Heart left ventricle (tissue), 16 donors: ENCODE measurements at regions not wholly inside any gene's neighbourhood (a gene's known extent, or its start where the extent isn't known, plus 50 kb on each side); places are given as distances from the start of the nearest gene placed in this dataset.

Experiments
- ATAC-seq, 4 donors: fragments of 200-7000 bp; cut with Tn5 transposase; one replicate each; pipeline ENCODE4 v1.9.1; 2020 to 2022; ENCODE audit warnings: moderate library complexity in 4 of 4, mild to moderate bottlenecking in 3 of 4, moderate number of reproducible peaks in 1 of 4
- DNase-seq, 5 donors: peaks; one replicate each; pipeline ENCODE4 v3.0.0-alpha.2; 2020
- H3K27ac ChIP-seq, 12 donors: fragments of 200-600 bp; sonication (generic) in 4 of 12; one replicate each; pipeline versions ENCODE4 v1.5.0 to v1.8.0; 2016 to 2022; ENCODE audit warnings: mild to moderate bottlenecking in 2 of 12
- H3K27me3 ChIP-seq, 9 donors: fragments of 200-600 bp; sonication (generic) in 2 of 9; one replicate each; pipeline versions ENCODE4 v1.5.1 to v1.8.0; 2016 to 2022; ENCODE audit warnings: mild to moderate bottlenecking in 3 of 9
- H3K36me3 ChIP-seq, 9 donors: fragments of 200-600 bp; sonication (generic) in 2 of 9; one replicate each; pipeline versions ENCODE4 v1.5.0 to v1.8.0; 2018 to 2022; ENCODE audit warnings: mild to moderate bottlenecking in 2 of 9
- H3K4me1 ChIP-seq, 12 donors: fragments of 200-600 bp; sonication (generic) in 4 of 12; one replicate each; pipeline versions ENCODE4 v1.5.0 to v1.8.0; 2016 to 2022; ENCODE audit warnings: mild to moderate bottlenecking in 3 of 12
- H3K4me3 ChIP-seq, 12 donors: fragments of 200-600 bp; sonication (generic) in 4 of 12; one replicate each; pipeline versions ENCODE4 v1.5.0 to v1.8.0; 2017 to 2022; ENCODE audit warnings: mild to moderate bottlenecking in 9 of 12, moderate library complexity in 4 of 12
- H3K9me3 ChIP-seq, 12 donors: fragments of 200-600 bp; sonication (generic) in 4 of 12; one replicate each; pipeline versions ENCODE4 v1.5.0 to v1.8.0; 2016 to 2022; ENCODE audit warnings: mild to moderate bottlenecking in 1 of 12
- CTCF ChIP-seq, 12 donors: fragments of 200-600 bp; sonication (generic) in 4 of 12; IDR thresholded peaks; one replicate each; pipeline versions ENCODE4 v1.5.0 to v1.8.0; 2018 to 2022; ENCODE audit warnings: antibody characterized with exemption in 12 of 12, mild to moderate bottlenecking in 5 of 12
- POLR2A ChIP-seq, 2 donors: fragments of 450-650 bp; IDR thresholded peaks; one replicate each; pipeline ENCODE4 v1.6.1; 2017; ENCODE audit warnings: antibody characterized with exemption in 2 of 2, mild to moderate bottlenecking in 2 of 2, moderate library complexity in 2 of 2
- WGBS, 4 donors: extraction: QIAGEN DNeasy Blood & Tissue Kit in 2 of 4; methylation state at CpG; one replicate each; pipeline versions ENCODE4 v1.1.5 to v1.1.7; 2013 to 2018; 5-methylcytosine and 5-hydroxymethylcytosine counted together
- intact Hi-C, 10 donors: fragments of 100-400 bp; cut with DNase I; formaldehyde crosslinking; loops; one replicate each; pipeline versions ENCODE4 v1.11.1 to v1.14.2; 2022
- donor health status: ischemic (EF 13 %, LVEDD 7.1; RV severe dilation, severe dysfunction).
- donor health status: healthy with polysubstance abuse.
- donor health status: DM: no; HTN: yes; CAD: no.
- donor health status: DM: no; HTN: no; CAD: no.
- donor health status: ischemic (EF 25% LVEDD 6.9; RV normal size, moderate dysfunction).
- donor health status: ischemic (EF 25% LVEDD 5.7; RV mildly dilated, moderate dysfunction).
- donor health status: healthy.
- donor health status: DM: yes; HTN: yes; CAD: no.
- donor health status: ischemic (EF 35%, LVEDD 5.7; RV mildly dilated, moderate dysfunction).
- donor health status: nonischemic (EF 11% LVEDD 7.7; RV severe dilation, severe dysfunction).
- donor health status: DM: yes; HTN: yes; CAD: no.
- donor health status: PGD.
- donor health status: ischemic (EF 29% LVEDD 5.4; RV normal size, mild dysfunction).
- donor health status: nonischemic (EF 23%, LVEDD 6.1; RV moderate dilation, normal function).

GRCh38 chr3:20648921-20649381, 462.9 kb upstream of the SGO1 start:
- H3K4me1 ChIP-seq, result peaks cover 0 to 14% (median 1%) of the 10 kb centered on the region in 12 donors
- peaks cover 0 to 11% (median 0%) of the 10 kb centered on the region in 12 donors for H3K9me3 ChIP-seq
- H3K4me3 ChIP-seq, result no peak overlapping the region
- intact Hi-C loops, result no loop called here
- no peaks in the 10 kb centered on the region for H3K27me3 ChIP-seq
- no peak overlapping the region for H3K27ac ChIP-seq
- TF ChIP-seq CTCF (IDR thresholded peaks at IDR 0.05) (no peak), POLR2A (IDR thresholded peaks at IDR 0.05) (no peak)
- 76 to 96% (median 92%) methylated on average over 2 of the region's 2 CpGs for whole genome bisulfite sequencing, 4 donors
- no peaks in the 10 kb centered on the region for H3K36me3 ChIP-seq
- ATAC-seq (no peak), DNase-seq (no peak)

- Histone ChIP-seq H3K4me3 (no peak overlapping the region), H3K27me3 (no peaks in the 10 kb centered on the region), H3K9me3 (peaks cover 0 to 6% (median 0%) of the 10 kb centered on the region in 12 donors), H3K4me1 (peaks cover 0 to 14% (median 1%) of the 10 kb centered on the region in 12 donors), H3K36me3 (no peaks in the 10 kb centered on the region), H3K27ac (no peak overlapping the region)
- 50 to 64% (median 59%) methylated on average over 2 of the region's 2 CpGs for WGBS, 4 donors
- DNase-seq, result no peak
- intact Hi-C loops, result no loop called here
- TF ChIP-seq CTCF (IDR thresholded peaks at IDR 0.05) (no peak), POLR2A (IDR thresholded peaks at IDR 0.05) (no peak)
- ATAC-seq, result no peak
Observed at GRCh38 chr3:20648294-20648693, 462.3 kb upstream of the SGO1 start.

GRCh38 chr3:20646425-20646824, 460.4 kb upstream of the SGO1 start:
- peaks cover 0 to 14% (median 0%) of the 10 kb centered on the region in 12 donors for H3K4me1 ChIP-seq
- H3K27me3 ChIP-seq, result no peaks in the 10 kb centered on the region
- H3K36me3 ChIP-seq, result no peaks in the 10 kb centered on the region
- no peak overlapping the region for H3K4me3 ChIP-seq
- WGBS, 4 donors, result 62 to 68% (median 65%) methylated on average over 1 of the region's 1 CpG
- intact Hi-C loops, result no loop called here
- DNase-seq (no peak), ATAC-seq (no peak)
- peaks cover 0 to 6% (median 0%) of the 10 kb centered on the region in 12 donors for H3K9me3 ChIP-seq
- no peak overlapping the region for H3K27ac ChIP-seq
- TF ChIP-seq POLR2A (IDR thresholded peaks at IDR 0.05), result no peak
- no peak for TF ChIP-seq CTCF (IDR thresholded peaks at IDR 0.05)

- no peaks in the 10 kb centered on the region for H3K27me3 ChIP-seq
- no peak for ATAC-seq
- no peaks in the 10 kb centered on the region for H3K36me3 ChIP-seq
- TF ChIP-seq CTCF (IDR thresholded peaks at IDR 0.05), result no peak
- no peak for TF ChIP-seq POLR2A (IDR thresholded peaks at IDR 0.05)
- no peak overlapping the region for H3K27ac ChIP-seq
- peaks cover 0 to 14% (median 0%) of the 10 kb centered on the region in 12 donors for H3K4me1 ChIP-seq
- H3K9me3 ChIP-seq, result peaks cover 0 to 6% (median 0%) of the 10 kb centered on the region in 12 donors
- DNase-seq, result no peak
- intact Hi-C loops, result no loop called here
- no peak overlapping the region for H3K4me3 ChIP-seq
- WGBS, 4 donors, result 42 to 56% (median 50%) methylated on average over 3 of the region's 3 CpGs
Observed at GRCh38 chr3:20645340-20645739, 459.3 kb upstream of the SGO1 start.
